HepG2 (cell line): ENCODE measurements at regions not wholly inside any gene's neighbourhood (a gene's known extent, or its start where the extent isn't known, plus 50 kb on each side); places are given as distances from the start of the nearest gene placed in this dataset.

Experiments
- ATAC-seq: fragments of 200-7000 bp; cut with Tn5 transposase; 3 replicates; pipeline ENCODE4 v1.9.1; 2020; ENCODE audit warnings: mild to moderate bottlenecking, moderate library complexity
- BruUV-seq: library from RNA; stranded (reverse); fragments of 400-500 nt; replicated peaks from 2 replicates; lab custom pipeline; 2021; lab: Mats Ljungman, UMichigan
- CTCF ChIA-PET: fragments of 300-600 bp; formaldehyde crosslinking; extraction: SDS; loops from one replicate; lab custom pipeline; 2021; ENCODE audit warnings: low total read pairs, inconsistent platforms, low intra/inter-chr PET ratio; lab: Yijun Ruan, JAX
- POLR2A ChIA-PET: fragments of 350-600 bp; sonication (Branson Sonifier 250); formaldehyde crosslinking; loops from one replicate; lab custom pipeline; 2020; ENCODE audit warnings: antibody characterized with exemption, inconsistent platforms; lab: Yijun Ruan, JAX
- DNase-seq: peaks from one replicate; pipeline ENCODE4 v3.0.0-alpha.2; 2015; ENCODE audit warnings: low spot score
- FAIRE-seq: peaks from 3 replicates; lab custom pipeline; 2011; peaks lifted over from hg19 to GRCh38; lab: Jason Lieb, UNC
- H2AFZ ChIP-seq: one replicate; pipeline ENCODE4 v1.6.1; 2011; ENCODE audit warnings: low read length, inconsistent platforms
- H3K27ac ChIP-seq: fragments of 300-600 bp; 3 replicates; pipeline ENCODE4 v1.8.0; 2011; ENCODE audit warnings: mixed run types, mild to moderate bottlenecking, mixed read lengths, low read length, inconsistent platforms; ENCODE audit not compliant: insufficient read depth; ENCODE audit errors: extremely low read length
- H3K27me3 ChIP-seq, 2 experiments: fragments of 200-600 bp in 1 of 2; 2 replicates in 1 of 2; 3 replicates in 1 of 2; pipeline versions ENCODE4 v1.6.0 to v1.8.0; 2011; ENCODE audit warnings: low read length in 2 of 2, mild to moderate bottlenecking in 2 of 2, moderate library complexity in 2 of 2, inconsistent platforms in 1 of 2; ENCODE audit not compliant: insufficient read depth in 2 of 2, control insufficient read depth in 1 of 2
- H3K36me3 ChIP-seq, 2 experiments: fragments of 200-600 bp in 1 of 2; replicated peaks in 1 of 2; 2 replicates in 1 of 2; 3 replicates in 1 of 2; pipeline versions ENCODE4 v1.5.1 to v1.8.0; 2011; ENCODE audit warnings: low read length in 2 of 2, inconsistent platforms in 1 of 2; ENCODE audit not compliant: insufficient read depth in 2 of 2, control insufficient read depth in 1 of 2
- H3K4me1 ChIP-seq: 2 replicates; pipeline ENCODE4 v1.5.1; 2012; ENCODE audit warnings: low read length, inconsistent platforms; ENCODE audit not compliant: insufficient read depth
- H3K4me2 ChIP-seq: 2 replicates; pipeline ENCODE4 v1.6.0; 2011; ENCODE audit warnings: low read depth, low read length, inconsistent platforms
- H3K4me3 ChIP-seq, 3 experiments: fragments of 200-600 bp in 1 of 3; sonication (generic), shearing (Covaris generic) in 1 of 3; replicated peaks in 1 of 3; 2 replicates each; pipeline ENCODE4 v1.5.1; 2011 to 2016; ENCODE audit warnings: low read length in 3 of 3, inconsistent platforms in 2 of 3, low read depth in 2 of 3, mild to moderate bottlenecking in 2 of 3, control low read depth in 1 of 3, mixed read lengths in 1 of 3; ENCODE audit not compliant: insufficient read depth in 1 of 3
- H3K79me2 ChIP-seq: one replicate; pipeline ENCODE4 v1.6.1; 2011; ENCODE audit warnings: low read length, inconsistent platforms; ENCODE audit not compliant: insufficient read depth
- H3K9ac ChIP-seq: 2 replicates; pipeline ENCODE4 v1.6.0; 2011; ENCODE audit warnings: mild to moderate bottlenecking, low read depth, low read length, inconsistent platforms; ENCODE audit not compliant: insufficient read depth
- H3K9me3 ChIP-seq: 2 replicates; pipeline ENCODE4 v1.5.1; 2012; ENCODE audit warnings: mild to moderate bottlenecking, low read length
- H4K20me1 ChIP-seq: 2 replicates; pipeline ENCODE4 v1.6.0; 2011; ENCODE audit warnings: inconsistent platforms, mild to moderate bottlenecking, low read length, moderate library complexity; ENCODE audit not compliant: insufficient read depth
- CC2D1A ChIP-seq: sonication (generic); formaldehyde crosslinking; IDR thresholded peaks from 2 replicates; pipeline ENCODE4 v1.8.1; 2023; ENCODE audit warnings: mild to moderate bottlenecking, missing genetic modification reagents
- CEBPB ChIP-seq: IDR thresholded peaks from 2 replicates; pipeline ENCODE4 v1.6.1; 2011; ENCODE audit warnings: low read depth, low read length, improper control_type of control experiment, borderline replicate concordance
- ETV6 ChIP-seq: sonication (generic); formaldehyde crosslinking; conservative IDR thresholded peaks from 2 replicates; pipeline ENCODE4 v1.4.0; 2020; ENCODE audit warnings: missing genetic modification reagents
- PRDM4 ChIP-seq: sonication (generic); formaldehyde crosslinking; IDR thresholded peaks from 2 replicates; pipeline ENCODE4 v1.9.0; 2021; ENCODE audit warnings: missing genetic modification reagents, borderline replicate concordance
- ZNF225 ChIP-seq: sonication (generic); formaldehyde crosslinking; IDR thresholded peaks from 2 replicates; pipeline ENCODE4 v1.4.0; 2020; ENCODE audit warnings: mild to moderate bottlenecking, missing genetic modification reagents
- ZNF230 ChIP-seq: sonication (generic); formaldehyde crosslinking; IDR thresholded peaks from 2 replicates; pipeline ENCODE4 v1.4.0; 2020; ENCODE audit warnings: mild to moderate bottlenecking, missing genetic modification reagents
- ZNF484 ChIP-seq: sonication (generic); formaldehyde crosslinking; IDR thresholded peaks from 2 replicates; pipeline ENCODE4 v1.5.1; 2020; ENCODE audit warnings: mild to moderate bottlenecking, low read depth, missing genetic modification reagents, borderline replicate concordance
- ZNF615 ChIP-seq: sonication (generic); formaldehyde crosslinking; IDR thresholded peaks from 2 replicates; pipeline ENCODE4 v1.5.0; 2020; ENCODE audit warnings: mild to moderate bottlenecking, missing genetic modification reagents, borderline replicate concordance
- ZNF7 ChIP-seq: IDR thresholded peaks from 2 replicates; pipeline ENCODE4 v1.6.1; 2016; ENCODE audit warnings: missing biosample characterization, missing genetic modification reagents
- ZNF782 ChIP-seq: sonication (generic); formaldehyde crosslinking; IDR thresholded peaks from 2 replicates; pipeline ENCODE4 v1.4.0; 2020; ENCODE audit warnings: missing genetic modification reagents, mild to moderate bottlenecking, borderline replicate concordance
- WGBS: methylation state at CpG from one replicate; pipeline ENCODE4 v1.1.6; 2017; ENCODE audit warnings: low lambda C conversion rate; 5-methylcytosine and 5-hydroxymethylcytosine counted together
- in situ Hi-C: cut with HindIII; loops from 2 replicates; pipeline ENCODE4 v1.10.0; 2017; ENCODE audit warnings: low pct_unique_long_range_greater_than_20kb; ENCODE audit not compliant: extremely low pct_ligation_motif_present
- intact Hi-C: fragments of 100-400 bp; cut with micrococcal nuclease; formaldehyde crosslinking; loops from one replicate; pipeline ENCODE4 v1.10.0; 2022; ENCODE audit not compliant: unreplicated experiment

- in situ Hi-C loops: no loop called here
- H3K79me2 ChIP-seq: no peaks in the 10 kb centered on the region
- no peak overlapping the region for H2AFZ ChIP-seq
- no peak overlapping the region for H3K27ac ChIP-seq
- no TSS peak for BruUV-seq
- ChIA-PET CTCF (no interaction called here), POLR2A (no interaction called here)
- H3K9ac ChIP-seq: no peak overlapping the region
- FAIRE-seq: no peak
- H3K27me3 ChIP-seq: no peaks in the 10 kb centered on the region
- no peak for DNase-seq
- no peaks in the 10 kb centered on the region for H3K36me3 ChIP-seq
- no peaks in the 10 kb centered on the region for H4K20me1 ChIP-seq
- H3K4me2 ChIP-seq: no peak overlapping the region
- TF ChIP-seq CEBPB (peak; percentile 49; the same call in 1 of the 2 replicates), PRDM4 (no peak)
- ATAC-seq: no peak
- intact Hi-C loops: no loop called here
- H3K9me3 ChIP-seq: peaks cover 76% of the 10 kb centered on the region
- no peaks in the 10 kb centered on the region for H3K4me1 ChIP-seq
- H3K4me3 ChIP-seq: no peak overlapping the region
Observed at GRCh38 chr16:62406387-62406786, 370.1 kb upstream of the CDH8 start.

GRCh38 chr16:62404842-62405611, 368.8 kb upstream of the CDH8 start:
- 6% methylated on average over 1 of the region's 1 CpG for WGBS
- FAIRE-seq: no peak

More at GRCh38 chr16:62404842-62405611, 368.8 kb upstream of the CDH8 start:
- no peaks in the 10 kb centered on the region for H3K36me3 ChIP-seq
- in situ Hi-C loops (no loop called here), intact Hi-C loops (no loop called here)
- no peaks in the 10 kb centered on the region for H3K27me3 ChIP-seq
- ATAC-seq (no peak), DNase-seq (no peak)
- no peak overlapping the region for H3K4me2 ChIP-seq
- no peaks in the 10 kb centered on the region for H3K79me2 ChIP-seq
- H4K20me1 ChIP-seq: no peaks in the 10 kb centered on the region
- CTCF ChIA-PET: no interaction called here
- BruUV-seq: no TSS peak
- POLR2A ChIA-PET: no interaction called here
- no peak overlapping the region for H3K9ac ChIP-seq
- TF ChIP-seq ZNF230 (CRISPR knock-in tag): no peak
- no peak for TF ChIP-seq ZNF782 (CRISPR knock-in tag)
- TF ChIP-seq CC2D1A: no peak
- no peak for TF ChIP-seq ZNF615 (CRISPR knock-in tag)
- TF ChIP-seq ZNF484 (CRISPR knock-in tag): no peak
- no peak for TF ChIP-seq ZNF7
- TF ChIP-seq ZNF225: no peak
- TF ChIP-seq ETV6 (CRISPR knock-in tag): no peak
- no peaks in the 10 kb centered on the region for H3K4me1 ChIP-seq
- H3K9me3 ChIP-seq: peaks cover 77% of the 10 kb centered on the region
- H2AFZ ChIP-seq: no peak overlapping the region
- H3K27ac ChIP-seq: no peak overlapping the region
- no peak overlapping the region for H3K4me3 ChIP-seq
